Left cardiac atrium (tissue), 4 donors: ENCODE measurements at regions not wholly inside any gene's neighbourhood (a gene's known extent, or its start where the extent isn't known, plus 50 kb on each side); places are given as distances from the start of the nearest gene placed in this dataset.
"Not testable (repeated sequence)": the region's sequence is repeated elsewhere in the genome, so short reads cannot be mapped to it uniquely, and the experiment has no call there.

ENCODE experiments used
- ATAC-seq, 2 donors: fragments of 200-7000 bp; cut with Tn5 transposase; one replicate each; pipeline ENCODE4 v1.9.1; 2020; ENCODE audit warnings: mild to moderate bottlenecking in 2 of 2, moderate library complexity in 2 of 2
- DNase-seq: peaks from one replicate; pipeline ENCODE4 v3.0.0-alpha.2; 2020
- intact Hi-C, 2 donors: fragments of 100-400 bp; cut with DNase I; formaldehyde crosslinking; loops; one replicate each; pipeline versions ENCODE4 v1.14.1 to v1.15.1; 2022 to 2023
- donor health status: DM: no; HTN: yes; CAD: no.
- donor health status: DM: no; HTN: yes; CAD: no; lungs with severe emphysema.
- donor health status: DM: yes; HTN: yes; CAD: no.
- donor health status: Dilated cardiomyopathy.

GRCh38 chr10:109668703-109669102 is 254.6 kb downstream of the XPNPEP1 start:
- DNase-seq (no peak), ATAC-seq (no peak)
- intact Hi-C loops = no loop called here

- DNase-seq (no peak), ATAC-seq (no peak)
- intact Hi-C loops = no loop called here
These were observed 255.1 kb downstream of the XPNPEP1 start for GRCh38 chr10:109668154-109668665.

- DNase-seq (no peak), ATAC-seq (no peak)
- intact Hi-C loops = no loop called here
These were observed 258.0 kb downstream of the XPNPEP1 start for GRCh38 chr10:109665321-109665720.

GRCh38 chr10:109664554-109664953 is 258.8 kb downstream of the XPNPEP1 start:
- ATAC-seq (peak in 1 of 2 donors; percentile 50), DNase-seq (no peak)
- intact Hi-C loops = no loop called here

- ATAC-seq (no peak), DNase-seq (no peak)
- intact Hi-C loops = no loop called here
These were observed 260.2 kb downstream of the XPNPEP1 start for GRCh38 chr10:109663122-109663521.

- intact Hi-C loops, ATAC-seq, DNase-seq: not testable (repeated sequence)
These were observed 270.7 kb downstream of the XPNPEP1 start for GRCh38 chr10:109652612-109653011.

- ATAC-seq = no peak
- intact Hi-C loops = no loop called here
- DNase-seq = no peak
These were observed 273.1 kb downstream of the XPNPEP1 start for GRCh38 chr10:109650228-109650627.

GRCh38 chr10:109647627-109648026 is 275.7 kb downstream of the XPNPEP1 start:
- ATAC-seq (no peak), DNase-seq (no peak)
- intact Hi-C loops = no loop called here

GRCh38 chr10:109633846-109634245 is 289.5 kb downstream of the XPNPEP1 start:
- intact Hi-C loops = no loop called here
- ATAC-seq (no peak), DNase-seq (no peak)

GRCh38 chr10:109633017-109633416 is 290.3 kb downstream of the XPNPEP1 start:
- ATAC-seq, intact Hi-C loops, DNase-seq: not testable (repeated sequence)

- intact Hi-C loops = no loop called here
- ATAC-seq = no peak
- no peak for DNase-seq
These were observed 298.4 kb downstream of the XPNPEP1 start for GRCh38 chr10:109624939-109625338.

- ATAC-seq (no peak), DNase-seq (no peak)
- intact Hi-C loops = no loop called here
These were observed 300.7 kb downstream of the XPNPEP1 start for GRCh38 chr10:109622566-109622965.

- DNase-seq (no peak), ATAC-seq (no peak)
- intact Hi-C loops = no loop called here
These were observed 302.9 kb downstream of the XPNPEP1 start for GRCh38 chr10:109620396-109620795.

GRCh38 chr10:109619914-109620313 is 303.4 kb downstream of the XPNPEP1 start:
- ATAC-seq (no peak), DNase-seq (no peak)
- intact Hi-C loops = no loop called here

GRCh38 chr10:109618748-109619147 is 304.6 kb downstream of the XPNPEP1 start:
- intact Hi-C loops = no loop called here
- ATAC-seq = no peak
- no peak for DNase-seq

- DNase-seq (no peak), ATAC-seq (no peak)
- intact Hi-C loops = no loop called here
These were observed 305.0 kb downstream of the XPNPEP1 start for GRCh38 chr10:109618301-109618700.

GRCh38 chr10:109616359-109616980 is 306.8 kb downstream of the XPNPEP1 start:
- ATAC-seq = no peak
- no peak for DNase-seq
- intact Hi-C loops = no loop called here

GRCh38 chr10:109595356-109595755 is 328.0 kb downstream of the XPNPEP1 start:
- DNase-seq, ATAC-seq, intact Hi-C loops: not testable (repeated sequence)

- no peak for DNase-seq
- ATAC-seq = no peak
- intact Hi-C loops = no loop called here
These were observed 329.6 kb downstream of the XPNPEP1 start for GRCh38 chr10:109593682-109594081.

GRCh38 chr10:109592391-109592790 is 330.9 kb downstream of the XPNPEP1 start:
- intact Hi-C loops = no loop called here
- DNase-seq = no peak
- ATAC-seq = no peak

- intact Hi-C loops = no loop called here
- ATAC-seq (no peak), DNase-seq (no peak)
These were observed 331.7 kb downstream of the XPNPEP1 start for GRCh38 chr10:109591601-109592000.
